Peyer's patch (tissue), 4 donors: ENCODE measurements at regions not wholly inside any gene's neighbourhood (a gene's known extent, or its start where the extent isn't known, plus 50 kb on each side); places are given as distances from the start of the nearest gene placed in this dataset.

Experiments
- POLR2A ChIP-seq, 2 donors: fragments of 450-650 bp; IDR thresholded peaks; one replicate each; pipeline ENCODE4 v1.5.1; 2017; ENCODE audit warnings: antibody characterized with exemption in 2 of 2, mild to moderate bottlenecking in 2 of 2, moderate library complexity in 2 of 2
- TF ChIP-seq, protein P1 (sequence below), 6 experiments: fragments of 450-650 bp in 4 of 6; fragments of 200-600 bp in 2 of 6; sonication (generic) in 1 of 6; IDR thresholded peaks; one replicate each; pipeline ENCODE4 v1.5.1; 2017 to 2019; ENCODE audit warnings: antibody characterized with exemption in 6 of 6, mild to moderate bottlenecking in 3 of 6, moderate library complexity in 1 of 6

DNA sequence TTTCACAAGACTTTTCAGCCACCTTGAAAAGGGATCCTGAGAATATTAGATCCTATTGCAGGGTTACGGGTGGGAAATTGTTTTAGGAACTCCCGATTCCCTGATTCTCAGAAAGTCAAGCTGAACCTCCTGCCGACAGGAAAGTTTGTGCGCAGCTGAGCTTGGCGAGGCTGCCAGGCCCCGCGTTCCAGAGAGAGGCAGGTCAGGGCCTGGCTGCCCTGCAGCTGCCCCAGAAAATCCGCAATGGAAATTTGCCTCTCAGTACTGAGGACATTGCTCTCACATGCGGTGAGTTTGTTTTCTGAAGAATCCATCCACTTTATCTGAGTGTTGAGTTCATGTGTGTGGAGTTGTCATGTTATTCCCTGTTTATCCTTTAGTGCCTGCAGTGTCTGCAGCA, 144.2 kb downstream of the RTP5 start:
- TF ChIP-seq POLR2A (IDR thresholded peaks at IDR 0.05), result no peak
- TF ChIP-seq, protein P1, sequence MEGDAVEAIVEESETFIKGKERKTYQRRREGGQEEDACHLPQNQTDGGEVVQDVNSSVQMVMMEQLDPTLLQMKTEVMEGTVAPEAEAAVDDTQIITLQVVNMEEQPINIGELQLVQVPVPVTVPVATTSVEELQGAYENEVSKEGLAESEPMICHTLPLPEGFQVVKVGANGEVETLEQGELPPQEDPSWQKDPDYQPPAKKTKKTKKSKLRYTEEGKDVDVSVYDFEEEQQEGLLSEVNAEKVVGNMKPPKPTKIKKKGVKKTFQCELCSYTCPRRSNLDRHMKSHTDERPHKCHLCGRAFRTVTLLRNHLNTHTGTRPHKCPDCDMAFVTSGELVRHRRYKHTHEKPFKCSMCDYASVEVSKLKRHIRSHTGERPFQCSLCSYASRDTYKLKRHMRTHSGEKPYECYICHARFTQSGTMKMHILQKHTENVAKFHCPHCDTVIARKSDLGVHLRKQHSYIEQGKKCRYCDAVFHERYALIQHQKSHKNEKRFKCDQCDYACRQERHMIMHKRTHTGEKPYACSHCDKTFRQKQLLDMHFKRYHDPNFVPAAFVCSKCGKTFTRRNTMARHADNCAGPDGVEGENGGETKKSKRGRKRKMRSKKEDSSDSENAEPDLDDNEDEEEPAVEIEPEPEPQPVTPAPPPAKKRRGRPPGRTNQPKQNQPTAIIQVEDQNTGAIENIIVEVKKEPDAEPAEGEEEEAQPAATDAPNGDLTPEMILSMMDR (IDR thresholded peaks at IDR 0.05), result no peak
